GM12878 (cell line): ENCODE measurements at regions not wholly inside any gene's neighbourhood (a gene's known extent, or its start where the extent isn't known, plus 50 kb on each side); places are given as distances from the start of the nearest gene placed in this dataset.

Experiments used
- ATAC-seq: fragments of 200-7000 bp; cut with Tn5 transposase; 3 replicates; pipeline ENCODE4 v1.9.1; 2020; ENCODE audit warnings: mild to moderate bottlenecking, moderate library complexity
- BruUV-seq: library from RNA; stranded (reverse); fragments of 400-500 nt; replicated peaks from 2 replicates; lab custom pipeline; 2021; lab: Mats Ljungman, UMichigan
- CTCF ChIA-PET: fragments of 300-600 bp; sonication (Branson Sonifier 250); formaldehyde crosslinking; extraction: SDS; loops from one replicate; lab custom pipeline; 2021; ENCODE audit warnings: inconsistent platforms; lab: Yijun Ruan, JAX
- POLR2A ChIA-PET: fragments of 350-600 bp; formaldehyde crosslinking; extraction: SDS; loops from one replicate; lab custom pipeline; 2021; ENCODE audit warnings: inconsistent platforms; lab: Charles Lee
- RAD21 ChIA-PET: fragments of 300-600 bp; sonication (Branson Sonifier 250); formaldehyde crosslinking; loops from one replicate; lab custom pipeline; 2023; ENCODE audit warnings: antibody characterized with exemption; ENCODE audit not compliant: unreplicated experiment; lab: Charles Lee
- SMC1A ChIA-PET: fragments of 300-600 bp; sonication (Branson Sonifier 250); formaldehyde crosslinking; loops from one replicate; lab custom pipeline; 2023; ENCODE audit not compliant: unreplicated experiment, uncharacterized antibody; lab: Charles Lee
- DNase-seq: peaks from one replicate; pipeline ENCODE4 v3.0.0-alpha.2; 2011; ENCODE audit warnings: low read depth, low spot score
- FAIRE-seq: peaks from 3 replicates; lab custom pipeline; 2011; peaks lifted over from hg19 to GRCh38; lab: Jason Lieb, UNC
- H2AFZ ChIP-seq: 2 replicates; pipeline ENCODE4 v1.6.0; 2011; ENCODE audit warnings: low read depth, low read length, control low read depth; ENCODE audit not compliant: control insufficient read depth
- H3K27ac ChIP-seq: 2 replicates; pipeline ENCODE4 v1.5.1; 2011; ENCODE audit warnings: control low read depth; ENCODE audit not compliant: control insufficient read depth, insufficient read depth
- H3K27me3 ChIP-seq, 2 experiments: replicated peaks in 1 of 2; 2 replicates each; pipeline versions ENCODE4 v1.6.0 to v1.6.1; 2011; ENCODE audit warnings: low read length in 1 of 2; ENCODE audit not compliant: control insufficient read depth in 2 of 2, insufficient read depth in 2 of 2
- H3K36me3 ChIP-seq, 2 experiments: 2 replicates each; pipeline ENCODE4 v1.5.1; 2011; ENCODE audit warnings: low read length in 1 of 2; ENCODE audit not compliant: control insufficient read depth in 2 of 2, insufficient read depth in 2 of 2
- H3K4me1 ChIP-seq: 2 replicates; pipeline ENCODE4 v1.6.1; 2011; ENCODE audit warnings: mild to moderate bottlenecking, low read length, moderate library complexity, mixed read lengths; ENCODE audit not compliant: control insufficient read depth, insufficient read depth
- H3K4me2 ChIP-seq: 2 replicates; pipeline ENCODE4 v1.6.0; 2011; ENCODE audit warnings: control low read depth; ENCODE audit not compliant: control insufficient read depth, insufficient read depth
- H3K4me3 ChIP-seq: fragments of 200-600 bp; sonication (generic); 2 replicates; pipeline ENCODE4 v1.5.1; 2016
- H3K79me2 ChIP-seq: 2 replicates; pipeline ENCODE4 v1.6.0; 2011; ENCODE audit warnings: low read length; ENCODE audit not compliant: control insufficient read depth, insufficient read depth
- H3K9ac ChIP-seq: 2 replicates; pipeline ENCODE4 v1.8.0; 2011; ENCODE audit warnings: low read length, control low read depth, mixed read lengths; ENCODE audit not compliant: control insufficient read depth, insufficient read depth
- H3K9me3 ChIP-seq: replicated peaks from 3 replicates; pipeline ENCODE4 v1.5.1; 2011; ENCODE audit warnings: mild to moderate bottlenecking, low read length; ENCODE audit not compliant: control insufficient read depth, insufficient read depth
- H4K20me1 ChIP-seq: 2 replicates; pipeline ENCODE4 v1.6.0; 2011; ENCODE audit not compliant: control insufficient read depth, insufficient read depth
- CEBPB ChIP-seq, 2 experiments: fragments of 150-350 bp in 1 of 2; IDR thresholded peaks; 2 replicates each; pipeline ENCODE4 v1.6.1; 2012 to 2014; ENCODE audit warnings: low read depth in 2 of 2, low read length in 2 of 2, borderline replicate concordance in 1 of 2, inconsistent platforms in 1 of 2
- CREM ChIP-seq: IDR thresholded peaks from 2 replicates; pipeline ENCODE4 v1.6.1; 2014; ENCODE audit warnings: antibody characterized with exemption, low read depth
- MEF2B ChIP-seq: fragments of 450-650 bp; IDR thresholded peaks from 2 replicates; pipeline ENCODE4 v1.6.1; 2018; ENCODE audit warnings: mild to moderate bottlenecking, moderate library complexity; ENCODE audit not compliant: partially characterized antibody, poor library complexity, severe bottlenecking
- NFXL1 ChIP-seq: fragments of 450-650 bp; IDR thresholded peaks from 2 replicates; pipeline ENCODE4 v1.6.1; 2017; ENCODE audit warnings: antibody characterized with exemption, mild to moderate bottlenecking, borderline replicate concordance
- NR2C2 ChIP-seq: IDR thresholded peaks from 2 replicates; pipeline ENCODE4 v1.6.1; 2011; ENCODE audit warnings: borderline replicate concordance, low read depth; ENCODE audit not compliant: control insufficient read depth, insufficient read length
- NRF1 ChIP-seq: conservative IDR thresholded peaks from 2 replicates; pipeline ENCODE4 v1.6.1; 2011; ENCODE audit warnings: mild to moderate bottlenecking, low read depth, low read length, improper control_type of control experiment
- PML ChIP-seq: IDR thresholded peaks from 2 replicates; pipeline ENCODE4 v1.6.1; 2012; ENCODE audit warnings: low read length, inconsistent platforms
- POLR2AphosphoS2 ChIP-seq: IDR thresholded peaks from 2 replicates; pipeline ENCODE4 v1.6.1; 2011; ENCODE audit warnings: low read depth, mild to moderate bottlenecking, low read length, improper control_type of control experiment, moderate library complexity
- RELB ChIP-seq: fragments of 450-650 bp; IDR thresholded peaks from 2 replicates; pipeline ENCODE4 v1.6.1; 2017; ENCODE audit warnings: low read depth, mild to moderate bottlenecking, moderate library complexity
- RFX5 ChIP-seq: IDR thresholded peaks from 2 replicates; pipeline ENCODE4 v1.6.1; 2011; ENCODE audit warnings: low read depth, low read length, improper control_type of control experiment
- SUZ12 ChIP-seq: fragments of 200-600 bp; sonication (generic); IDR thresholded peaks from one replicate; pipeline ENCODE4 v1.6.1; 2018; ENCODE audit warnings: antibody characterized with exemption, mild to moderate bottlenecking; ENCODE audit not compliant: unreplicated experiment
- TAF1 ChIP-seq: IDR thresholded peaks from 2 replicates; pipeline ENCODE4 v1.6.1; 2011; ENCODE audit warnings: mild to moderate bottlenecking, low read depth, low read length, borderline replicate concordance
- TCF12 ChIP-seq: IDR thresholded peaks from 2 replicates; pipeline ENCODE4 v1.6.1; 2011; ENCODE audit warnings: low read depth, mild to moderate bottlenecking, low read length
- WGBS: methylation state at CpG from one replicate; pipeline ENCODE4 v1.1.6; 2016; ENCODE audit warnings: low lambda C conversion rate; ENCODE audit not compliant: insufficient replicate concordance, insufficient coverage; ENCODE audit errors: missing lambda C conversion rate; 5-methylcytosine and 5-hydroxymethylcytosine counted together
- in situ Hi-C: fragments of 300-500 bp; cut with MboI; formaldehyde crosslinking; loops from 9 replicates; pipeline ENCODE4 v1.14.3; 2018; ENCODE audit warnings: mixed read lengths
- intact Hi-C: fragments of 100-400 bp; cut with micrococcal nuclease; formaldehyde crosslinking; loops from one replicate; pipeline ENCODE4 v1.14.2; 2022; ENCODE audit not compliant: unreplicated experiment

DNA sequence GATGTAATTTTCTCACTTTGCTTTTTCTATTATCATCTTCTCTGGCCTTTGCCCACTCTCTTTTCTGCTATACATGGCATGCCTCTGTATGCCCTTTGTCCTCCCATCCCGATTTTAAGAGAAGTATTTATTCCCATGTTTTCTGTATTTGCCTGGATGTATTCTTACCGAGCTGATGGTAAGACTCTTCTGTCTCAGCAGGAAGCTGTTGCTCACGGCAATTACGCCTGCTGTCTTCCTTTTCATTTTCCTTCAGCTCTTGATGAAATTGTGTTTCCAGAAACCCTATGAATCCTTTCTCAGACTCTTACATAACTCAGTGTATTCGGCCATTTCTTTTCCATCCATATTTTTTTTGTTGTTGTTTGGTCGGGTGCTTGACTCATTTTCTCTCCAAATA is 121.6 kb downstream of the SP3 start (continued):
- TF ChIP-seq NFXL1, result no peak
- no peak for TF ChIP-seq NRF1
- no peak for TF ChIP-seq RFX5
- TF ChIP-seq MEF2B, result no peak
- TF ChIP-seq RELB, result no peak
- no peak for TF ChIP-seq PML
- TF ChIP-seq TCF12, result no peak

GRCh38 chr2:173851141-173851641 is 114.0 kb downstream of the SP3 start:
- ATAC-seq, result no peak
- TF ChIP-seq POLR2AphosphoS2 (no peak), CEBPB (IDR thresholded peaks at IDR 0.05; ENCODE audit: borderline replicate concordance in 1 of 2, low read depth in 2 of 2, low read length in 2 of 2) (no peak), CREM (no peak), TAF1 (no peak), SUZ12 (no peak), NR2C2 (no peak)
- H3K4me1 ChIP-seq, result no peaks in the 10 kb centered on the region
- H3K36me3 ChIP-seq, result no peaks in the 10 kb centered on the region
- WGBS, result 48% methylated on average over 9 of the region's 9 CpGs
- no TSS peak for BruUV-seq
- no peaks in the 10 kb centered on the region; a peak in 1 of 4 replicates for H3K27me3 ChIP-seq
- no peaks in the 10 kb centered on the region for H3K79me2 ChIP-seq
- no peak for DNase-seq
- no peaks in the 10 kb centered on the region; the same call in 2 of the 3 replicates for H3K9me3 ChIP-seq
- SMC1A ChIA-PET, result no interaction called here
- POLR2A ChIA-PET, result no interaction called here
- intact Hi-C loops, result no loop called here
- H3K9ac ChIP-seq, result no peak overlapping the region
- CTCF ChIA-PET, result no interaction called here
- no peaks in the 10 kb centered on the region for H4K20me1 ChIP-seq
- no peak overlapping the region for H3K27ac ChIP-seq
- no peak for FAIRE-seq
- H3K4me3 ChIP-seq, result no peak overlapping the region
- in situ Hi-C loops, result no loop called here
- no peak overlapping the region for H2AFZ ChIP-seq
- RAD21 ChIA-PET, result no interaction called here
- H3K4me2 ChIP-seq, result no peak overlapping the region
